HCT116 (cell line): ENCODE measurements at regions not wholly inside any gene's neighbourhood (a gene's known extent, or its start where the extent isn't known, plus 50 kb on each side); places are given as distances from the start of the nearest gene placed in this dataset.

Experiments used
- ATAC-seq: fragments of 200-7000 bp; cut with Tn5 transposase; 2 replicates; pipeline ENCODE4 v1.9.1; 2020; ENCODE audit warnings: mild to moderate bottlenecking, moderate library complexity
- BruUV-seq: library from RNA; stranded (reverse); fragments of 400-500 nt; replicated peaks from 2 replicates; lab custom pipeline; 2021; lab: Mats Ljungman, UMichigan
- CTCF ChIA-PET: fragments of 300-600 bp; sonication (Branson Sonifier 250); formaldehyde crosslinking; loops from one replicate; lab custom pipeline; 2021; ENCODE audit warnings: antibody characterized with exemption; lab: Charles Lee
- POLR2A ChIA-PET: fragments of 300-600, 350-600 bp; sonication (Branson Sonifier 250); formaldehyde crosslinking; loops from one replicate; lab custom pipeline; 2021; ENCODE audit warnings: antibody characterized with exemption; lab: Charles Lee
- RAD21 ChIA-PET, 2 experiments: fragments of 300-600 bp; sonication (Branson Sonifier 250); formaldehyde crosslinking; loops; one replicate each; lab custom pipeline; 2023; ENCODE audit warnings: low total read pairs in 2 of 2; ENCODE audit not compliant: uncharacterized antibody in 2 of 2, unreplicated experiment in 2 of 2, low non-redundant PET in 1 of 2; lab: Charles Lee
- DNase-seq: peaks from one replicate; pipeline ENCODE4 v3.0.0-alpha.2; 2010; ENCODE audit warnings: low read depth, low spot score
- H2AFZ ChIP-seq: fragments of 200-600 bp; shearing (Covaris generic), sonication (generic); 2 replicates; pipeline ENCODE4 v1.6.1; 2017; ENCODE audit warnings: low read depth, mixed run types, mixed read lengths, antibody characterized with exemption, low read length; ENCODE audit not compliant: poor library complexity, severe bottlenecking
- H3K27ac ChIP-seq: 2 replicates; pipeline ENCODE4 v1.5.1; 2012; ENCODE audit warnings: low read depth, low read length
- H3K27me3 ChIP-seq: fragments of 200-600 bp; sonication (generic); 2 replicates; pipeline ENCODE4 v1.6.1; 2016; ENCODE audit warnings: mixed run types, low read length, mixed read lengths; ENCODE audit not compliant: insufficient read depth
- H3K36me3 ChIP-seq, 2 experiments: fragments of 200-500 bp in 1 of 2; fragments of 200-600 bp in 1 of 2; sonication (Bioruptor generic) in 1 of 2; sonication (generic) in 1 of 2; 2 replicates each; pipeline versions ENCODE4 v1.5.1 to v1.6.1; 2014 to 2016; ENCODE audit warnings: low read length in 2 of 2, inconsistent platforms in 1 of 2, mixed read lengths in 1 of 2, mixed run types in 1 of 2; ENCODE audit not compliant: insufficient read depth in 2 of 2, control insufficient read depth in 1 of 2
- H3K4me1 ChIP-seq, 2 experiments: fragments of 200-600 bp in 1 of 2; sonication (generic) in 1 of 2; 2 replicates each; pipeline versions ENCODE4 v1.5.1 to v1.6.1; 2012 to 2017; ENCODE audit warnings: low read length in 2 of 2, inconsistent platforms in 1 of 2, mild to moderate bottlenecking in 1 of 2, mixed read lengths in 1 of 2, mixed run types in 1 of 2, moderate library complexity in 1 of 2; ENCODE audit not compliant: insufficient read depth in 2 of 2, control insufficient read depth in 1 of 2
- H3K4me2 ChIP-seq: fragments of 200-600 bp; sonication (generic); 2 replicates; pipeline ENCODE4 v1.6.1; 2017; ENCODE audit warnings: mixed run types, low read length, mixed read lengths
- H3K4me3 ChIP-seq, 2 experiments: fragments of 200-600 bp in 1 of 2; sonication (generic) in 1 of 2; replicated peaks in 1 of 2; 2 replicates each; pipeline ENCODE4 v1.5.1; 2011 to 2016; ENCODE audit warnings: low read length in 2 of 2, control low read depth in 1 of 2, low read depth in 1 of 2, mild to moderate bottlenecking in 1 of 2, mixed read lengths in 1 of 2, mixed run types in 1 of 2
- H3K79me2 ChIP-seq: fragments of 200-600 bp; sonication (generic); 2 replicates; pipeline ENCODE4 v1.6.1; 2017; ENCODE audit warnings: mild to moderate bottlenecking, mixed run types, low read length, moderate library complexity, mixed read lengths; ENCODE audit not compliant: insufficient read depth
- H3K9ac ChIP-seq: fragments of 200-600 bp; sonication (generic); 2 replicates; pipeline ENCODE4 v1.6.1; 2016; ENCODE audit warnings: low read length, mixed read lengths
- H3K9me2 ChIP-seq: fragments of 200-600 bp; sonication (generic), shearing (Covaris generic); 2 replicates; pipeline ENCODE4 v1.6.1; 2017; ENCODE audit warnings: mixed run types, mild to moderate bottlenecking, moderate library complexity; ENCODE audit not compliant: insufficient read depth
- H3K9me3 ChIP-seq, 2 experiments: fragments of 200-500 bp in 1 of 2; fragments of 200-600 bp in 1 of 2; sonication (Bioruptor generic) in 1 of 2; sonication (generic) in 1 of 2; 2 replicates each; pipeline ENCODE4 v1.6.1; 2014 to 2017; ENCODE audit warnings: low read length in 2 of 2, mixed read lengths in 2 of 2, inconsistent platforms in 1 of 2, low read depth in 1 of 2, mild to moderate bottlenecking in 1 of 2, mixed run types in 1 of 2, moderate library complexity in 1 of 2; ENCODE audit not compliant: control insufficient read depth in 1 of 2, insufficient read depth in 1 of 2
- H4K20me1 ChIP-seq: fragments of 200-600 bp; sonication (generic), shearing (Covaris generic); 2 replicates; pipeline ENCODE4 v1.6.1; 2017; ENCODE audit warnings: mixed run types, mild to moderate bottlenecking, moderate library complexity; ENCODE audit not compliant: insufficient read depth
- ATF3 ChIP-seq: IDR thresholded peaks from 2 replicates; pipeline ENCODE4 v1.6.1; 2012
- CBX3 ChIP-seq: IDR thresholded peaks from 2 replicates; pipeline ENCODE4 v1.6.1; 2012; ENCODE audit warnings: low read depth
- CEBPB ChIP-seq: IDR thresholded peaks from 2 replicates; pipeline ENCODE4 v1.6.1; 2012; ENCODE audit warnings: low read depth
- CTCF ChIP-seq, 3 experiments: fragments of 200-600 bp in 1 of 3; sonication (generic) in 1 of 3; IDR thresholded peaks in 2 of 3; conservative IDR thresholded peaks in 1 of 3; 2 replicates each; pipeline ENCODE4 v1.5.1; 2012 to 2017; ENCODE audit warnings: low read depth in 2 of 3, low read length in 2 of 3, antibody characterized with exemption in 1 of 3, borderline replicate concordance in 1 of 3, control low read depth in 1 of 3, mild to moderate bottlenecking in 1 of 3, mixed read lengths in 1 of 3, mixed run types in 1 of 3, moderate library complexity in 1 of 3; ENCODE audit not compliant: insufficient read depth in 1 of 3
- ELF1 ChIP-seq: IDR thresholded peaks from 2 replicates; pipeline ENCODE4 v1.6.1; 2012; ENCODE audit warnings: low read depth, borderline replicate concordance
- EZH2 ChIP-seq: fragments of 200-600 bp; sonication (generic); IDR thresholded peaks from 2 replicates; pipeline ENCODE4 v1.6.1; 2017; ENCODE audit warnings: antibody characterized with exemption, mixed run types
- EZH2phosphoT487 ChIP-seq: fragments of 200-600 bp; IDR thresholded peaks from 2 replicates; pipeline ENCODE4 v1.6.1; 2018; ENCODE audit warnings: antibody characterized with exemption, borderline replicate concordance
- FOSL1 ChIP-seq: IDR thresholded peaks from 2 replicates; pipeline ENCODE4 v1.6.1; 2012; ENCODE audit warnings: low read depth
- MAX ChIP-seq: IDR thresholded peaks from 2 replicates; pipeline ENCODE4 v1.6.1; 2012
- POLR2A ChIP-seq: IDR thresholded peaks from 2 replicates; pipeline ENCODE4 v1.7.0; 2011; ENCODE audit warnings: borderline replicate concordance; ENCODE audit not compliant: insufficient read depth, insufficient read length; ENCODE audit errors: extremely low read depth
- REST ChIP-seq: IDR thresholded peaks from 2 replicates; pipeline ENCODE4 v1.6.1; 2012; ENCODE audit warnings: low read depth
- SP1 ChIP-seq: IDR thresholded peaks from 2 replicates; pipeline ENCODE4 v1.6.1; 2012; ENCODE audit warnings: low read depth
- SRF ChIP-seq: IDR thresholded peaks from 2 replicates; pipeline ENCODE4 v1.6.1; 2012; ENCODE audit warnings: low read depth
- YY1 ChIP-seq: IDR thresholded peaks from 2 replicates; pipeline ENCODE4 v1.6.1; 2011; ENCODE audit warnings: low read length, low read depth, moderate library complexity, mild to moderate bottlenecking; ENCODE audit not compliant: insufficient replicate concordance; ENCODE audit errors: extremely low read depth
- ZFX ChIP-seq: fragments of 450-650 bp; IDR thresholded peaks from 2 replicates; pipeline ENCODE4 v1.6.1; 2017
- intact Hi-C: fragments of 100-400 bp; cut with micrococcal nuclease; formaldehyde crosslinking; loops from 2 replicates; pipeline ENCODE4 v1.10.0; 2022

- no peak overlapping the region for H3K9ac ChIP-seq
- intact Hi-C loops, result no loop called here
- TF ChIP-seq CBX3 (no peak), ATF3 (no peak), MAX (no peak), YY1 (no peak), EZH2phosphoT487 (no peak), FOSL1 (no peak)
- ChIA-PET RAD21 (no interaction called here), CTCF (no interaction called here), POLR2A (no interaction called here)
- no peaks in the 10 kb centered on the region for H4K20me1 ChIP-seq
- H3K79me2 ChIP-seq, result no peaks in the 10 kb centered on the region
- DNase-seq, result no peak
- no peak overlapping the region for H3K4me3 ChIP-seq
- no peak overlapping the region for H3K27ac ChIP-seq
- no TSS peak for BruUV-seq
- H3K36me3 ChIP-seq, result no peaks in the 10 kb centered on the region
- H3K9me3 ChIP-seq, result no peaks in the 10 kb centered on the region
- no peak overlapping the region for H2AFZ ChIP-seq
- no peak overlapping the region for H3K4me2 ChIP-seq
- no peaks in the 10 kb centered on the region for H3K4me1 ChIP-seq
- no peaks in the 10 kb centered on the region for H3K27me3 ChIP-seq
- no peaks in the 10 kb centered on the region for H3K9me2 ChIP-seq
- ATAC-seq, result no peak
Observed at GRCh38 chr5:126695091-126695490, 81.8 kb upstream of the LMNB1 start.

GRCh38 chr5:126707080-126707479 lies 69.9 kb upstream of the LMNB1 start:
- H3K4me3 ChIP-seq, result no peak overlapping the region
- no peak for ATAC-seq
- H3K9me3 ChIP-seq, result no peaks in the 10 kb centered on the region
- no peaks in the 10 kb centered on the region for H3K79me2 ChIP-seq
- no peaks in the 10 kb centered on the region for H4K20me1 ChIP-seq
- BruUV-seq, result no TSS peak
- no peaks in the 10 kb centered on the region for H3K4me1 ChIP-seq
- CTCF ChIA-PET, result no interaction called here
- no peaks in the 10 kb centered on the region for H3K36me3 ChIP-seq
- RAD21 ChIA-PET, result no interaction called here
- H3K4me2 ChIP-seq, result no peak overlapping the region
- H3K9me2 ChIP-seq, result no peaks in the 10 kb centered on the region
- no peak overlapping the region for H2AFZ ChIP-seq
- POLR2A ChIA-PET, result interaction anchor here (0.9 kb wide), 1 partner anchor 16 kb away, joined by 3 read pairs; no protein-coding TSS in a partner anchor
- intact Hi-C loops, result no loop called here
- no peak overlapping the region for H3K9ac ChIP-seq
- H3K27me3 ChIP-seq, result no peaks in the 10 kb centered on the region
- H3K27ac ChIP-seq, result no peak overlapping the region
- DNase-seq, result no peak
- TF ChIP-seq CBX3 (no peak), POLR2A (no peak), MAX (no peak), FOSL1 (no peak), CTCF (IDR thresholded peaks at IDR 0.05 in 2 of 3, conservative IDR thresholded peaks at IDR 0.05 in 1 of 3; ENCODE audit: borderline replicate concordance in 1 of 3, insufficient read depth in 1 of 3, low read depth in 2 of 3, low read length in 2 of 3) (no peak), EZH2 (no peak), ZFX (no peak), ELF1 (no peak), SRF (no peak), CEBPB (no peak), REST (no peak), ATF3 (no peak), SP1 (no peak)
